Neural cell (in vitro differentiated cells): ENCODE measurements at regions not wholly inside any gene's neighbourhood (a gene's known extent, or its start where the extent isn't known, plus 50 kb on each side); places are given as distances from the start of the nearest gene placed in this dataset.

Source experiments
- H2AFZ ChIP-seq: fragments of 200-600, 300-800 bp; sonication (generic), shearing (Covaris generic); 2 replicates; pipeline ENCODE4 v1.6.0; 2014; ENCODE audit warnings: low read depth, mild to moderate bottlenecking, antibody characterized with exemption, low read length, moderate library complexity
- H3F3A ChIP-seq: fragments of 200-600 bp; shearing (Covaris generic); 2 replicates; pipeline ENCODE4 v1.6.1; 2016; ENCODE audit warnings: mild to moderate bottlenecking, moderate library complexity, mixed read lengths, antibody characterized with exemption, low read length; ENCODE audit not compliant: insufficient read depth, poor library complexity, severe bottlenecking
- H3K27ac ChIP-seq: fragments of 200-600, 300-800 bp; sonication (generic), shearing (Covaris generic); 2 replicates; pipeline ENCODE4 v1.5.1; 2014; ENCODE audit warnings: mild to moderate bottlenecking, low read length, moderate library complexity
- H3K27me3 ChIP-seq: fragments of 300-800, 200-600 bp; sonication (generic), shearing (Covaris generic); 2 replicates; pipeline ENCODE4 v1.6.0; 2014; ENCODE audit warnings: mild to moderate bottlenecking, low read depth, low read length, moderate library complexity; ENCODE audit not compliant: insufficient read depth
- H3K36me3 ChIP-seq: fragments of 300-800, 200-600 bp; sonication (generic), shearing (Covaris generic); 2 replicates; pipeline ENCODE4 v1.5.1; 2014; ENCODE audit warnings: mild to moderate bottlenecking, antibody characterized with exemption, low read length, moderate library complexity; ENCODE audit not compliant: insufficient read depth
- H3K4me2 ChIP-seq: fragments of 300-800, 200-600 bp; sonication (generic), shearing (Covaris generic); 2 replicates; pipeline ENCODE4 v1.6.0; 2014; ENCODE audit warnings: mild to moderate bottlenecking, low read length
- H3K4me3 ChIP-seq: fragments of 300-800, 200-600 bp; sonication (generic), shearing (Covaris generic); 2 replicates; pipeline ENCODE4 v1.5.1; 2014; ENCODE audit warnings: mild to moderate bottlenecking, low read length, moderate library complexity
- H3K79me2 ChIP-seq: fragments of 200-600 bp; shearing (Covaris generic); replicated peaks from 2 replicates; pipeline ENCODE4 v1.6.0; 2014; ENCODE audit warnings: mild to moderate bottlenecking, low read length, moderate library complexity; ENCODE audit not compliant: insufficient read depth
- H3K9ac ChIP-seq: fragments of 300-800, 200-600 bp; sonication (generic), shearing (Covaris generic); 2 replicates; pipeline ENCODE4 v1.6.1; 2016; ENCODE audit warnings: mild to moderate bottlenecking, low read length, mixed read lengths
- H3K9me2 ChIP-seq: fragments of 200-600 bp; shearing (Covaris generic); 2 replicates; pipeline ENCODE4 v1.6.1; 2016; ENCODE audit warnings: mild to moderate bottlenecking, low read length, mixed read lengths; ENCODE audit not compliant: insufficient read depth
- H3K9me3 ChIP-seq: fragments of 200-600, 300-800 bp; sonication (generic), shearing (Covaris generic); 2 replicates; pipeline ENCODE4 v1.6.1; 2016; ENCODE audit warnings: mild to moderate bottlenecking, mixed run types, low read length, moderate library complexity, mixed read lengths
- H4K20me1 ChIP-seq: fragments of 200-600 bp; shearing (Covaris generic); 2 replicates; pipeline ENCODE4 v1.6.1; 2016; ENCODE audit warnings: mild to moderate bottlenecking, mixed run types; ENCODE audit not compliant: insufficient read depth
- EP300 ChIP-seq: fragments of 450-650 bp; conservative IDR thresholded peaks from 2 replicates; pipeline ENCODE4 v1.6.1; 2014; ENCODE audit warnings: antibody characterized with exemption, mild to moderate bottlenecking, moderate library complexity; ENCODE audit not compliant: poor library complexity, severe bottlenecking
- EZH2 ChIP-seq: fragments of 200-600, 300-800 bp; shearing (Covaris generic), sonication (generic); IDR thresholded peaks from 2 replicates; pipeline ENCODE4 v1.6.1; 2014; ENCODE audit warnings: antibody characterized with exemption, low read length, borderline replicate concordance, mild to moderate bottlenecking; ENCODE audit not compliant: insufficient read depth, poor library complexity, severe bottlenecking
- MXI1 ChIP-seq: fragments of 450-650 bp; conservative IDR thresholded peaks from 2 replicates; pipeline ENCODE4 v1.6.1; 2014; ENCODE audit warnings: antibody characterized with exemption, mild to moderate bottlenecking; ENCODE audit not compliant: poor library complexity, severe bottlenecking
- POLR2AphosphoS5 ChIP-seq: IDR thresholded peaks from 2 replicates; pipeline ENCODE4 v1.6.1; 2012
- RAD21 ChIP-seq: fragments of 450-650 bp; conservative IDR thresholded peaks from 2 replicates; pipeline ENCODE4 v1.6.1; 2014; ENCODE audit warnings: antibody characterized with exemption, mild to moderate bottlenecking, moderate library complexity
- SMC3 ChIP-seq: fragments of 450-650 bp; conservative IDR thresholded peaks from 2 replicates; pipeline ENCODE4 v1.6.1; 2014; ENCODE audit warnings: antibody characterized with exemption, mild to moderate bottlenecking, moderate library complexity; ENCODE audit not compliant: poor library complexity
- TAF1 ChIP-seq: IDR thresholded peaks from 2 replicates; pipeline ENCODE4 v1.6.1; 2012; ENCODE audit warnings: low read depth
- TF ChIP-seq, protein P1 (sequence below): IDR thresholded peaks from 2 replicates; pipeline ENCODE4 v1.6.1; 2012; ENCODE audit warnings: borderline replicate concordance
- TF ChIP-seq, protein P2 (sequence below): fragments of 450-650 bp; IDR thresholded peaks from 2 replicates; pipeline ENCODE4 v1.5.1; 2014; ENCODE audit warnings: antibody characterized with exemption, mild to moderate bottlenecking, moderate library complexity; ENCODE audit not compliant: poor library complexity, severe bottlenecking

GRCh38 chr3:80705290-80705689, 937.5 kb upstream of the ROBO1 start:
- Histone ChIP-seq H3K4me3 (no peak overlapping the region), H3K36me3 (no peaks in the 10 kb centered on the region), H3K9me2 (no peaks in the 10 kb centered on the region), H3K27ac (no peak overlapping the region), H3K9ac (no peak overlapping the region), H3K79me2 (no peaks in the 10 kb centered on the region), H4K20me1 (no peaks in the 10 kb centered on the region), H3F3A (no peaks in the 10 kb centered on the region), H2AFZ (no peak overlapping the region), H3K9me3 (peaks cover 7% of the 10 kb centered on the region), H3K4me2 (no peak overlapping the region), H3K27me3 (no peaks in the 10 kb centered on the region)
- no peak for TF ChIP-seq RAD21
- no peak for TF ChIP-seq SMC3
- TF ChIP-seq EZH2: no peak
- TF ChIP-seq, protein P1, sequence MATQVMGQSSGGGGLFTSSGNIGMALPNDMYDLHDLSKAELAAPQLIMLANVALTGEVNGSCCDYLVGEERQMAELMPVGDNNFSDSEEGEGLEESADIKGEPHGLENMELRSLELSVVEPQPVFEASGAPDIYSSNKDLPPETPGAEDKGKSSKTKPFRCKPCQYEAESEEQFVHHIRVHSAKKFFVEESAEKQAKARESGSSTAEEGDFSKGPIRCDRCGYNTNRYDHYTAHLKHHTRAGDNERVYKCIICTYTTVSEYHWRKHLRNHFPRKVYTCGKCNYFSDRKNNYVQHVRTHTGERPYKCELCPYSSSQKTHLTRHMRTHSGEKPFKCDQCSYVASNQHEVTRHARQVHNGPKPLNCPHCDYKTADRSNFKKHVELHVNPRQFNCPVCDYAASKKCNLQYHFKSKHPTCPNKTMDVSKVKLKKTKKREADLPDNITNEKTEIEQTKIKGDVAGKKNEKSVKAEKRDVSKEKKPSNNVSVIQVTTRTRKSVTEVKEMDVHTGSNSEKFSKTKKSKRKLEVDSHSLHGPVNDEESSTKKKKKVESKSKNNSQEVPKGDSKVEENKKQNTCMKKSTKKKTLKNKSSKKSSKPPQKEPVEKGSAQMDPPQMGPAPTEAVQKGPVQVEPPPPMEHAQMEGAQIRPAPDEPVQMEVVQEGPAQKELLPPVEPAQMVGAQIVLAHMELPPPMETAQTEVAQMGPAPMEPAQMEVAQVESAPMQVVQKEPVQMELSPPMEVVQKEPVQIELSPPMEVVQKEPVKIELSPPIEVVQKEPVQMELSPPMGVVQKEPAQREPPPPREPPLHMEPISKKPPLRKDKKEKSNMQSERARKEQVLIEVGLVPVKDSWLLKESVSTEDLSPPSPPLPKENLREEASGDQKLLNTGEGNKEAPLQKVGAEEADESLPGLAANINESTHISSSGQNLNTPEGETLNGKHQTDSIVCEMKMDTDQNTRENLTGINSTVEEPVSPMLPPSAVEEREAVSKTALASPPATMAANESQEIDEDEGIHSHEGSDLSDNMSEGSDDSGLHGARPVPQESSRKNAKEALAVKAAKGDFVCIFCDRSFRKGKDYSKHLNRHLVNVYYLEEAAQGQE: no peak
- no peak for TF ChIP-seq POLR2AphosphoS5
- TF ChIP-seq, protein P2, sequence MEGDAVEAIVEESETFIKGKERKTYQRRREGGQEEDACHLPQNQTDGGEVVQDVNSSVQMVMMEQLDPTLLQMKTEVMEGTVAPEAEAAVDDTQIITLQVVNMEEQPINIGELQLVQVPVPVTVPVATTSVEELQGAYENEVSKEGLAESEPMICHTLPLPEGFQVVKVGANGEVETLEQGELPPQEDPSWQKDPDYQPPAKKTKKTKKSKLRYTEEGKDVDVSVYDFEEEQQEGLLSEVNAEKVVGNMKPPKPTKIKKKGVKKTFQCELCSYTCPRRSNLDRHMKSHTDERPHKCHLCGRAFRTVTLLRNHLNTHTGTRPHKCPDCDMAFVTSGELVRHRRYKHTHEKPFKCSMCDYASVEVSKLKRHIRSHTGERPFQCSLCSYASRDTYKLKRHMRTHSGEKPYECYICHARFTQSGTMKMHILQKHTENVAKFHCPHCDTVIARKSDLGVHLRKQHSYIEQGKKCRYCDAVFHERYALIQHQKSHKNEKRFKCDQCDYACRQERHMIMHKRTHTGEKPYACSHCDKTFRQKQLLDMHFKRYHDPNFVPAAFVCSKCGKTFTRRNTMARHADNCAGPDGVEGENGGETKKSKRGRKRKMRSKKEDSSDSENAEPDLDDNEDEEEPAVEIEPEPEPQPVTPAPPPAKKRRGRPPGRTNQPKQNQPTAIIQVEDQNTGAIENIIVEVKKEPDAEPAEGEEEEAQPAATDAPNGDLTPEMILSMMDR: no peak
- TF ChIP-seq TAF1: no peak
- TF ChIP-seq EP300: no peak
- TF ChIP-seq MXI1: no peak

- H3K4me2 ChIP-seq: no peak overlapping the region
These were observed 933.6 kb upstream of the ROBO1 start for GRCh38 chr3:80701349-80701748.

More at GRCh38 chr3:80701349-80701748, 933.6 kb upstream of the ROBO1 start:
- TF ChIP-seq, protein P2: no peak
- no peaks in the 10 kb centered on the region for H3K79me2 ChIP-seq
- no peaks in the 10 kb centered on the region for H3K36me3 ChIP-seq
- H3K9ac ChIP-seq: no peak overlapping the region
- H3F3A ChIP-seq: no peaks in the 10 kb centered on the region
- no peak overlapping the region for H3K4me3 ChIP-seq
- H3K9me2 ChIP-seq: no peaks in the 10 kb centered on the region
- H4K20me1 ChIP-seq: no peaks in the 10 kb centered on the region
- no peak overlapping the region for H3K27ac ChIP-seq
- peaks cover 7% of the 10 kb centered on the region for H3K9me3 ChIP-seq
- H2AFZ ChIP-seq: no peak overlapping the region
- H3K27me3 ChIP-seq: no peaks in the 10 kb centered on the region
